ENCODE measurements at regions not wholly inside any gene's neighbourhood (a gene's known extent, or its start where the extent isn't known, plus 50 kb on each side); places are given as distances from the start of the nearest gene placed in this dataset.

- intact Hi-C loops (cut with DNase I) = no loop called here
These were observed 534.4 kb upstream of the CAMK1G start for GRCh38 chr1:209048941-209049669.

GRCh38 chr1:209051570-209051969, 531.9 kb upstream of the CAMK1G start:
- no peak for DNase-seq (ENCODE audit: low spot score)
- intact Hi-C loops (cut with DNase I) = no loop called here

More at GRCh38 chr1:209048941-209049669, 534.4 kb upstream of the CAMK1G start:
- no peak for DNase-seq (ENCODE audit: low spot score)

DNA sequence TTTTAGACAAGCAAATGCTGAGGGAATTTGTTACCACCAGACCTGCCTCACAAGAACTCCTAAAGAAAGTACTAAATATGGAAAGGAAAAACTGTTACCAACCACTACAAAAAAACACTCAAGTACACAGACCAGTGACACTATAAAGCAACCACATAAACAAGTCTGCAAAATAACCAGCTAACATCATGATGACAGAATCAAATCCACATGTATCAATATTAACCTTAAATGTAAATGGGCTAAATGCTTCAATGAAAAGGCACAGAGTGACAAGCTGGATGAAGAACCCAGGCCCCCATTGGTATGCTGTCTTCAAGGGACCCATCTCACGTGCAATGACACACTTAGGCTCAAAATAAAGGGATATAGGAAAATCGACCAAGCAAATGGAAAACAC, 529.9 kb upstream of the CAMK1G start:
- no peak for DNase-seq (ENCODE audit: low spot score)
- intact Hi-C loops (cut with DNase I) = no loop called here

GRCh38 chr1:209057083-209057482, 526.4 kb upstream of the CAMK1G start:
- no peak for DNase-seq (ENCODE audit: low spot score)
- intact Hi-C loops (cut with DNase I) = no loop called here

GRCh38 chr1:209057901-209058300, 525.6 kb upstream of the CAMK1G start:
- no peak for DNase-seq (ENCODE audit: low spot score)
- intact Hi-C loops (cut with DNase I) = no loop called here

GRCh38 chr1:209059376-209059775, 524.1 kb upstream of the CAMK1G start:
- DNase-seq (ENCODE audit: low spot score) = no peak
- intact Hi-C loops (cut with DNase I) = no loop called here

GRCh38 chr1:209059981-209060380, 523.5 kb upstream of the CAMK1G start:
- no peak for DNase-seq (ENCODE audit: low spot score)
- intact Hi-C loops (cut with DNase I) = no loop called here

GRCh38 chr1:209062081-209062620, 521.4 kb upstream of the CAMK1G start:
- intact Hi-C loops (cut with DNase I) = no loop called here
- DNase-seq (ENCODE audit: low spot score) = no peak

DNA sequence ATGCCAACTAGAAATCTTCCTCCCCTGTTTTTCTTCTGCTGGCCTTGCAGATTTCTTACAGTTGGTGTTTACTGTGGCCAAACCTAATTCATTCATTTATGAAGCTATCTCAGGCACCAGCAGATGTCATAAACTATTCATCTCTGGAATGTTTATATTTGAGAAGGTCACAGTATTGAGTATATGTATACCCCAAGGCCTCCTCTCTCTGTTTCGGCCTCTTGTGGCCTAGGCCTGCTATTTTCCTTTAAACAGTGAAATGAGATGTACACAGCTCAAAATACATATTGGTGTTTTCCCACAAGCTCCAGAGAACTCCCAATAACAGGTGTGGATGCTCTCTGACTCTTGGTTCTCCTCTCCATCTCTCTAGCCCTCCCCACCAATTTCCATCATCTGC, 520.7 kb upstream of the CAMK1G start:
- intact Hi-C loops (cut with DNase I) = no loop called here
- DNase-seq (ENCODE audit: low spot score) = no peak

DNA sequence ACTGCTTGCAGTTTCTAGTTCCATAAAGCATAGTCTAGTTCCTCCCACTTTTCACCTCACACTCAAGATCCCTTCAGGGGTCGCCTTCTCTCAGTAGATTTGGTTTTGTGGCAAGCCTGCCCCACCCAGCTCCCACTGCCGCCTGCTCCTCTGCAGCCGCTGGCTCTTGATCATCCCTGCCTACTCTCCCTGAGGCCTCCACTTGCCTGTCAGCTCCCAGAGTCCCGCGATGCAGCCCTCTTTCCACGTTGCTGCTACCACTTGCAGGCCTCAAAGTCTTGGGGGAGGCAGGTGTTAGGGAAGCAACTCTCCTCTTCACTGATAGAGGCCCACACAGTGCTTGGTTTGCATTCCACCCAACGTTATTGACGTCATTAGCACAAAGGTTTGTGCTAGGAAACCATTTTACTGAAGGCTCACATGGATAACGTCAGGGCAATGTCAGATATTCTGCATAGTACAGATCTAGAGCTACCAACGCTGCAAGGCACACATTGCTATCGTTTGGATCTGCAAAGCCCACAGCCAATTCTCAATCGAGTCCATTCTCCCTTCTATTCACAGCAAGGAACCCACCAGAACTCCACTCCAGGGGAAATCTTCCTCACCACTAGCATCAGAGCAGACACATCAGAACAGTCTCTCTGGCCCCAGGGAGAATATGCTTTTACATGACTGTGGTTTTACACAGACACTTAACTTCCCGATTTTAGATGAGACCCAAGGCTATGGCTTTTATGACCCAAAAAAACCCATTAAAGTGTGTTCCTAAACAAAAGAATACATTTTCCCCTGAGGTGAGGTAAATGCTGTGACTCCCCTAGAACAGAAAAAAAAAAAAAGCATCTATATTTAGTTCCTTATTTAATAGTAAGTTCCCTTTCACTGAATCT, 519.5 kb upstream of the CAMK1G start:
- intact Hi-C loops (cut with DNase I) = no loop called here
- no peak for DNase-seq (ENCODE audit: low spot score)

DNA sequence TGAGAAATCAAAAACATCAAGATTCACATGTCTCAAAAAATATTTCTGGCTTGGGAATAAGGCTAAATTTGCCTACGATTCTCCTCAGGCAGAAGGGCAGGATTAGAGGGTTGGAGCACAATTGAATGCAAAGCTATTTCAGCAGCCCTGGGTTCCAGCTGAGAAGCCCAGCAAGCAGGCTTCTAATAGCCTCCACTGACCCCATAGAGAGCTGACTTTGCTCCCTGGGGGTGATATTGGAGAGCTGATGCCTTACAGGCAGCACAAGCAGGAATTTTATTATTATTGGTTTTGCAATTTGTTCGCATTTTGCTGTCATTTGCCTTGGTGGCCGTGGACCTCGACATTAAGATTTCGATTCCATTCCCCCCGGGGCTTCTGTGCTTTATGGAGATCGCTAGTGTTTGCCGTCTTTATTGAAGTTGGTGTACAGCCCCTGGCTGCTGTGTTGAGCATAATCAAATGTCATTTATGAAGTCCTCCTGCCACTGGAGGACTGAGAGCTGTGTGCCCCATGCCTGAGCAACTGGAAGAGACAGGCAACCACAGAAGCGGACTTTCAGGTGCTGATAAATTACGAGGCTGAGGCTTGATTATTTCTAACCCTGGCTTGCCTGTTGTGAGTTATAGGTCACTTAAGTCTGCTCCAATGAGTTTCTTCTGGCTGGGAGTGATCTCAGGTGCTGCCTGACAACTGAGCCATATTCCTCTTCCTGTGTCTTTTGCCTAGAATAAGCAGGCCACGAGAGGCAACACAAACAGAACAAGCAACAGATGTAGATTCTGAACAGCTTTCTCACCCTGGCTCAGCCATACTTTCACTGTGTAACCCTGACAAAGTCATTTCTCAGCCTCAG, 518.4 kb upstream of the CAMK1G start:
- intact Hi-C loops (cut with DNase I) = no loop called here
- no peak for DNase-seq (ENCODE audit: low spot score)

DNA sequence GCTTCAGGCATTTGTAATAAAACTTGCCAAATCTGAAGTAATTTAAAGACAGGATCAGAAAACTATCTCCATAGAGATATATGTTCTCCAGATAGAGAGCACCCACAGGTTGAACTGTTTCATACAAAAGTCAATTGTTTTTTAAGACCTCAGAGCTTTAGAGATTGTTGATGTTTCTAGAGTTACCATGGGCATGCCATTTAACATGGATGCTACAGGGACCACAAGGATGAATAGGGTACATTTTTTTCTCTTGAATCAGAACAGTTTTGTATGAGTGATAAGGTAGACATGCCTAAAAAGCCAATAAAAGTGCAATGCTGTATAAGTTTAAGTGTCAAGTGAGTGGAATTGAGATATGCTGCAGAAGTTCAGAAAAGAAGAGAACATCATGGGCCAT, 511.0 kb upstream of the CAMK1G start:
- intact Hi-C loops (cut with DNase I) = no loop called here
- no peak for DNase-seq (ENCODE audit: low spot score)

GRCh38 chr1:209073879-209074278, 509.6 kb upstream of the CAMK1G start:
- intact Hi-C loops (cut with DNase I) = no loop called here
- no peak for DNase-seq (ENCODE audit: low spot score)

- no peak for DNase-seq (ENCODE audit: low spot score)
- intact Hi-C loops (cut with DNase I) = no loop called here
These were observed 508.8 kb upstream of the CAMK1G start for GRCh38 chr1:209074575-209075250.

DNA sequence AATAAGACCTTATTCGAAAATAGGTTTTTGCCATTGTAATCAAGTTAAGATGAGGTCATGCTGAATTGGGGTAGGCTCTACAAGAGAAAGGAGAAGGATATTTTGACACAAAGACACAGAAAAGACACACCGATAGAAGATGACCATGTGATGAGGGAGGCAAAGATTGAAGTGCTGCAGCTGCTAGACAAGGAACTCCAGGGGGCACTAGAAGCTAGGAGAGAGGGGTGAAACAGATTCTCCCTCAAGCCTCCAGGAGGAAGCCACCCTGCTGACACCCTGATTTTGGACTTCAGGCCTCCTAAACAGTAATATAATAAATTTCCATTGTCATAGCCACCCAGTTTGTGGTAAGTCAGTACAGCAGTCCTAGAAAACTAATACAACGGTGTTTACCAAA, 506.8 kb upstream of the CAMK1G start:
- DNase-seq (ENCODE audit: low spot score) = no peak
- intact Hi-C loops (cut with DNase I) = no loop called here

GRCh38 chr1:209080170-209080781, 503.2 kb upstream of the CAMK1G start:
- DNase-seq (ENCODE audit: low spot score) = no peak

GRCh38 chr1:209086486-209087192, 496.9 kb upstream of the CAMK1G start:
- intact Hi-C loops (cut with DNase I) = no loop called here

More at GRCh38 chr1:209080170-209080781, 503.2 kb upstream of the CAMK1G start:
- intact Hi-C loops (cut with DNase I) = no loop called here

DNA sequence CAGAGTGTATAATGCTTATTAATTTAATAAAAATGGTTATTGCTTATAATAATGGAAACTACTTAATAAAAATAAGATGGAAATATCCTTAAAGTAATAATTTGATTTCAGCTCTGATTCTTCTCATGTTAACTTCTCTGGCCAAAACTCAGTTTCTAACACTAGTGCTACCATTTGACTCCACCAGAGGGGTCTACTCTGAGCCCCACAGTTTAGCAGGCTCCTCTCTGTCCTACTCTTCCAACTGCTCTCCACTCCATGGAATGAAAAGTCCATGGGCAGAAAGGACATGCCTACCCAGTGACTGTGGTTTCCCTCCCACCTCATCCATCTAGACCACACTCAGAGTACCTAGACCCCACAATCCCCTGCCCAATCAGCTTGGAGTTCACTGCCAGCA, 489.1 kb upstream of the CAMK1G start:
- intact Hi-C loops (cut with DNase I) = no loop called here
- DNase-seq (ENCODE audit: low spot score) = no peak

More at GRCh38 chr1:209086486-209087192, 496.9 kb upstream of the CAMK1G start:
- DNase-seq (ENCODE audit: low spot score) = no peak

Measured in cardiac septum (tissue), 1 donor.